ENCODE measurements at regions not wholly inside any gene's neighbourhood (a gene's known extent, or its start where the extent isn't known, plus 50 kb on each side); places are given as distances from the start of the nearest gene placed in this dataset.

DNA sequence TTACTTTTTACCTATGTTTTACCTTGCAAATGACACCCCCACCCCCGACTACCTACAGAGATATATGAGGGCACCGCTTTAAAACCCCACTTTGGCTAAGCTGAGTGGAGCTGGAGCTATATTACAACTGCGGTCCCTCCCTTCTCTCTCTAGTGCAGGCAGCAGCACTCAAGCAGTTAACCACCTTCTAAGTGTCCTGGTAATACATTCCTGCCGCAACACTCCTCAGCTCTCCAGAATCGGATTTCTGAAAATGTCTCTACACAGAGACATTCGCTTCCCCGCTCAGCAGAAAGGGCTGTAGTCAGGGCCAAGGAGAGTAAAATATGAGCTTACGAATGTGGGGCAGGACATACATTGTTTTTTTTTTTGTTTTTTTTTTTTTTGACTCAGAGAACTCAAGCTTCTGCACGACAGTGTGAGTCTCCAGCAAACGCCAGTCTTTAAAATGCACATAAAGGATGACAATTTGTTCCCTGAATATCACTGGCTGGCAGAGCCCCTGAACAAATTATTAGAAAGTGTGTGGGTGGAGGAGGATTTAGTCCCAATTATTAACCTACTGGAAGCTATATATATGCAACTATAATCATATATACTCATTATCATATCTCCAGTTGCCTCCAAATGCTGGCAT lies 287.0 kb upstream of the TET2 start:
- no peak for DNase-seq
- no peak overlapping the region for H3K4me3 ChIP-seq
- no peaks in the 10 kb centered on the region for H3K36me3 ChIP-seq
- no peaks in the 10 kb centered on the region for H3K9me3 ChIP-seq
- H3K27me3 ChIP-seq, result no peaks in the 10 kb centered on the region

DNA sequence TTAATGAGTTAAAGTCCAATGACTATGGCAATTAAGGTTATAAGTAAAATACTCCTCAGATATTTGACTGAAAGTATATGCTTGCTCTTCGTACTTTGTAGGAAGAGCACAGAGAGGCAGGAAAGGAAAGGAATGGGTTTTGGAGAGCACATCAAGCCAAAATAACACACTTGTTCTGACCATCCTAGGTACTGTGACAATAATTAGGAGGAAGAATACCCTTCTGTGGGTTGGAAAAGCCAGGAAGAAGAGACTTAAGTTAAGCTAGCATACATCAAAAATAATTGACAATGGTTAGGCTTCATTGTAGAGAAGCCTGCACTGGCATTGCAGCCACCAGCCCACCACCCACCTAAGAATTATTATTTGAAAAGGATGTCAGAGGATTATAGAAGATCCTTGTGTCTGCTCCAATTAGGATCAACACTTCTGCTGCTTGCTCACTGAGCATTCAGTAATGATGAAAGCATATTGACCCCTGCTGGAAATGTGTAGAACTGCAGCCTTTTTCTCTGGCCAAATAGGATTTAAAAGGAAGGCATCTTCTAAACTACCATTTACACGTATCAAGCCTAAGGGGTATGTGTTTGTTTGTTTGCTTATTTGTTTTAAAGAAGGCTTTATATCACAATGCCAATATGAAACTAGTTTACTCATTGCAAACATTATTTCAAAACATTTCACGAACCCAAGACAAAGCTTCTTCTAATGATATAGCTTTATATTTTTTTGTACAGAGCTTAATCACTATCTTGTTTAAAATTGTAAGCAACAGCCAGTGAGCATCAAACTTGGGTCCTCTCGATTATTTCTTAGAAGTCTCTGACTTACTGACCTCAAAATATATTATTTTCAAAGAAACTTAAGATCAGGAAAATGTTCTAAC lies 286.2 kb upstream of the TET2 start:
- no peaks in the 10 kb centered on the region for H3K9me3 ChIP-seq
- no peak overlapping the region for H3K4me3 ChIP-seq
- H3K27me3 ChIP-seq, result no peaks in the 10 kb centered on the region
- no peaks in the 10 kb centered on the region for H3K36me3 ChIP-seq
- DNase-seq, result peak; percentile 1

DNA sequence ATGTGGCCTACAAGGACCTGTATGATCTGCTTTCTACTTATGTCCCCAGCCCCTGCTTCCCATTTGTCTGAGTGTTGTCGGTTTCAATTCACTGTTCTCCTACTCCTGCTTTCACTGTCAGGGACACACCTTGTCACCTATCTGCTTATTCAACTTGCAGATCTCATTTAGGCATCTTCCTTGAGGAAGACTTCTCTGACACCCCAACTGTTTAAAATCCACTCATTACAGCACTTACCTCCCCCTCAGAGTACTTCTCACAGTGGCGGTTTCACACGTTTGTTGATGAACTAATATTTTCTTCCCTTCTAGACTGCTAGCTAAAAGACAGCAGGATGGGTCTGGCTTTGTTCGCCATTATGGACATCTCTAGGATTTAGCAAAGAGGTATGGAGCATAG lies 279.9 kb upstream of the TET2 start:
- Histone ChIP-seq H3K27me3 (no peaks in the 10 kb centered on the region), H3K9me3 (no peaks in the 10 kb centered on the region), H3K36me3 (no peaks in the 10 kb centered on the region), H3K4me3 (no peak overlapping the region)
- DNase-seq, result no peak

DNA sequence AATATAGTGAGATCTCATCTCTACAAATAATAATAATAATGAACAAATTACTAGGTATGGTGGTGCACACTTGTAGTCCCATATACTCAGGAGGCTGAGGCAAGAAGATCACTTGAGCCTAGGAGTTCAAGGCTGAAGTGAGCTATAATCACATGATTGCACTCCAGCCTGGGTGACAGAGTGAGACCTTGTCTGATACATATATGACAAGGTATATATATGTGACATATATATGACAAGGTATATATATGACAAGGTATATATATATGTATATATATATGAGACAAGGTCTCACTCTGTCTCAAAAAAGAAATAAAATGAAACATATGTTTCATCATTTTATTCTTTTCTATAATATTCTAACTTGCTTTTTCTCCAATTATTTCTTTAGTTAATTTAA lies 278.1 kb upstream of the TET2 start:
- Histone ChIP-seq H3K4me3 (no peak overlapping the region), H3K9me3 (no peaks in the 10 kb centered on the region), H3K36me3 (no peaks in the 10 kb centered on the region), H3K27me3 (no peaks in the 10 kb centered on the region)
- DNase-seq, result no peak

DNA sequence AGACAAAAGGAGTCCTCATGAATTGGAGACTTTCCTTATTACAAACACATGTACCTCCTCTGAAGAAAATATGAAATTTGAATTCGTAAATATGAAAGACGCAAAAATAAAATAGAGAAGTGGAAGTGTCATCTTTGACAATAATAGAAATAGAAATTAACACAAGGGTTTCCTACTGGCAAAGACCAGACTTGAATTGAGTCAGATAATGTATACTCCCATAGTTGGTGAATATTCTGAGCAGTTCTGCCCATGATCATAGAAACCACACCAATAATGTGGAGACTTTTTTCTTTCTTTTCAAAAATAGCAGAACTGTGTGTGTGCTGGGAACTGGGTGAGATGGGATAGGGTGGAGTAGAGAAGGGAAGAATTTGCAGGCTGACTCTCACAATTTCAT lies 277.7 kb upstream of the TET2 start:
- Histone ChIP-seq H3K4me3 (no peak overlapping the region), H3K36me3 (no peaks in the 10 kb centered on the region), H3K9me3 (no peaks in the 10 kb centered on the region), H3K27me3 (no peaks in the 10 kb centered on the region)
- no peak for DNase-seq

DNA sequence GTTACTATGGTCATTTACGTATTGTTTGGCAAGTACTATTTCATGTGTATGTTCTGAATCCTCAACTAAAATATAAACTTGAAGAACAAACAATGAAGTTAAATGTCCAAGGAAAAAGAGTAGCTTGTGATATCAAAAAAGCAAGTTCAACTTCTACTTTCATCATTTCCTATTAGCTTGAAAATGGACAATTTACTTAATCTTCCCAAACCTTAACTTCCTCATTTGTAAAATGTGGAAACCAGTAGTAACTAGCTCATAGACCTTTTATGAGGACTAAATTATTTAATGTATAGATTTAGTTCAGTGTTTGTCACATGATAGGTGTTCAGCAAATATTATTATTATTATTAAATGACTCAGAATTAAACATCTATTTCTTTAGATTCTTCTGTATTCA lies 276.8 kb upstream of the TET2 start:
- no peak for DNase-seq
- Histone ChIP-seq H3K9me3 (no peaks in the 10 kb centered on the region), H3K27me3 (no peaks in the 10 kb centered on the region), H3K36me3 (no peaks in the 10 kb centered on the region), H3K4me3 (no peak overlapping the region)

DNA sequence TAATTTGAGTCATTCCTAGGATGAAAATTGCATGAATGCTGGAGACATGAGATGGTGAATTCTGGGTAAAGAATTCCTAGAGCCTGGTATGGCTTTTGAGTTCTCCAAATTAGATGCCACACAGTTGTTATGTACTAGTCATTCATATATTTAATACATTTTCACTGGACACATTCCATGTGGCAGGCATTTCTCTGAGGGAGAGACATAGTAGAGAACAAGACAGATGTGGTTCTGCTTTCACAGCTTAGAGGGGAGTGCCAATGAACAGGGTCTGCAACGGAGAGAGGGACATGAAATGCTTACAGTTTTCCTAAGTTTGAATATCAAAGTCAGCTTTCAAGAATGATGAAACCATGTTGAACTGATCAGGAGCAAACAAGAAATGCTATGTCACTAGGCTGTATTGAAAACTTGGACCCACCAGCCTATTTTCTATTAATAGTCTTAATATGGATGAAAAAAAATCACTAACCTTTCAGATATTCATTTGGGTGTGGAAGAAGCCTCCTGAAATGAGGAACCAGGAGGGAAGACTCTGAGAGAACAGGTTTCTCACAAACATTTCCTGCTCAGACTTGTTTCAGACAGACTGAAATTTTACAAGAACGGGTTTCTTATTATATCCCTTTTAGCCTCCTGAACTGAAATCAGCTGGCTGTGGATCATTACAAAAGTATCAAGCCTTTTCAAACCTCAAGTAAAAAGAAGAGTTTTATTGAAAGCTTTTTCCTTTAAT lies 276.0 kb upstream of the TET2 start:
- no peaks in the 10 kb centered on the region for H3K36me3 ChIP-seq
- no peak for DNase-seq
- no peak overlapping the region for H3K4me3 ChIP-seq
- H3K27me3 ChIP-seq, result no peaks in the 10 kb centered on the region
- H3K9me3 ChIP-seq, result no peaks in the 10 kb centered on the region

DNA sequence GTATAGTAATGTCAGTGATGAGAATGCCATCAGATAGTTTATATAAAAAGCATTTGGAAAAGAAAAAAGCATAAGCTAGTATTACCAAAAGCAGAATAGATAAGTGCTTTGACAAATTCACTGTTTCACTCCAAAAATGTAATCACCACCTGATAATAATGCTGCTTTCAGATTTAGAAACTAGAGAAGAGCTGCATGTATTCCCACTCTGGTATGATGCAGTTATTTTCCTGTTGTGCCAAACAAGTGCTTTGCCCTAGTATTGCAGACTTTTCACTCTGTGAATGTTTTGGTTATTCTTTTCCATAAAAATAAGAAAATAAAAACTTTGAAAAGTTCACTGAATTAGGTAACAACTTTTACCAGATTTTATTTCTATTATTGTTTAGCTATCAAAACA lies 267.7 kb upstream of the TET2 start:
- no peaks in the 10 kb centered on the region for H3K27me3 ChIP-seq
- H3K4me3 ChIP-seq, result no peak overlapping the region
- no peak for DNase-seq
- H3K9me3 ChIP-seq, result no peaks in the 10 kb centered on the region
- H3K36me3 ChIP-seq, result no peaks in the 10 kb centered on the region

DNA sequence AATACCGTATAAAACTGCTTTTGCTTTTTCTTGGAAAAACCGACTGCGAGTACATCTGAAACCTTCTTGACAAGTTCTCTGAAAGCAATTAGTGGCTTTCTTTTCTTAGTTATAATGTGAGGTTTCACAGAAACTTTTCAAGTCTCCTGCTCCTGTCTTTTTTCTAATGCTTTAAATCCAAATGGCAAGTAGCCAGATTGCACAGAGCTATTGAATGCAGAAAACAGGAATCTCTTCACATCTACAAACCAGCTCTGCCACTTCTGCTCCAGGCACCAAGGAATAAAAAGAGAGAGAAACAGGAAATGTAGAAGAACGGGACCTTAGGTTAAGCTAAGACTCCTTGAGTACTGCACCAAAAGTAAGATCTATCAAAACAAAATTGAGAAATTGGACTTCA lies 267.3 kb upstream of the TET2 start:
- DNase-seq, result no peak
- Histone ChIP-seq H3K36me3 (no peaks in the 10 kb centered on the region), H3K9me3 (no peaks in the 10 kb centered on the region), H3K4me3 (no peak overlapping the region), H3K27me3 (no peaks in the 10 kb centered on the region)

DNA sequence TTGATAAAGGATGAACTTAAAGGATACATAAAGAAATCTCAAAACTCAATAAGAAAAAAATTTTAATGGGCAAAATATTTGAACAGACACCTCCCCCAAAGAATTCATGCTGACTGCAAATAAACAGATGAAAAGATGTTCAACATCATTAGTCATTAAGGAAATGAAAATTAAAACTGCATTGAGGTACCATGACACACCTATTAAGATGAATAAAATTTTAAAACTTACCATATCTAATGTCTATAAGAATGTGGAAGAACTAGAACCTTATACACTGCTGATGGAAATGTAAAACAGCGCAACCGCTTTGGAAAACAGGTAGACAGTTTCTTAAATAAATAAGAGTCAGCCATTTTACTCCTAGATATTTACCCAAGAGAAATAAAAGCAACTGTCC lies 266.8 kb upstream of the TET2 start:
- Histone ChIP-seq H3K9me3 (no peaks in the 10 kb centered on the region), H3K36me3 (no peaks in the 10 kb centered on the region), H3K27me3 (no peaks in the 10 kb centered on the region), H3K4me3 (no peak overlapping the region)
- DNase-seq, result no peak

DNA sequence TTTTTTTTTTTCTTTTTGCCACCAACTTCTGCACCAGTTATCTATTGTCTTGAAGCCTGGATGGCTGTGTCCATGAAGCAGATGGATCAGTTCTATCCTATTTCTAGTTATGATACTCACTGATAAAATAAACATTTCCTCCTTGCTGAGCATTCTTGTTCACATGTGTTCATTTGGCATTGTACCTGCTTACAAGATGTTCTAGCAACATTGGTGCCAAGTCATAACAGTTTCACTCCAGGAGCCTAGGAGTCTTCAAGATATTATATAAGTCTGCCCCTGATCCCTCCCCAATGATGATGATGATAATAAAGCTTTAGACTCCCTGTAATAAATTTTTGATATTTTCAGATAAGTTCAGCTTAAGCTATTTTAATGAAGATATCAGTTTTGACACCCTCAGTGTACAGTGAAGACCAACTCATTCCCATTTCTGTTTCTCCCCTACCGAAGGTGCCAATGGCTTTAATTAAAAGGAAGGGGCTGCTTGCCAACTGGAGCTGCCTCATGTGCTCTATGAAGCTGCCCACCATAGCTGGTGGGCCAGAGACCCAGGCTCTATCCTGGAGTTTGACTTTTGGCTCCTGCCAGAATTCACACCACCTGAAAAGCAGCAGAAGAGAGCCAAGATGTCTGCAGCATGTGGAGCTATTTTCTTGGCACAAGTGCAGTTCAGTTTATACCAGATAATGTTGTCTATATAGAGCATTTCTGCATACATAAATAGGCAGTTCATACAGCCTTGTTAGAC lies 265.4 kb upstream of the TET2 start:
- H3K27me3 ChIP-seq, result no peaks in the 10 kb centered on the region
- H3K4me3 ChIP-seq, result no peak overlapping the region
- H3K9me3 ChIP-seq, result no peaks in the 10 kb centered on the region
- no peak for DNase-seq
- no peaks in the 10 kb centered on the region for H3K36me3 ChIP-seq

DNA sequence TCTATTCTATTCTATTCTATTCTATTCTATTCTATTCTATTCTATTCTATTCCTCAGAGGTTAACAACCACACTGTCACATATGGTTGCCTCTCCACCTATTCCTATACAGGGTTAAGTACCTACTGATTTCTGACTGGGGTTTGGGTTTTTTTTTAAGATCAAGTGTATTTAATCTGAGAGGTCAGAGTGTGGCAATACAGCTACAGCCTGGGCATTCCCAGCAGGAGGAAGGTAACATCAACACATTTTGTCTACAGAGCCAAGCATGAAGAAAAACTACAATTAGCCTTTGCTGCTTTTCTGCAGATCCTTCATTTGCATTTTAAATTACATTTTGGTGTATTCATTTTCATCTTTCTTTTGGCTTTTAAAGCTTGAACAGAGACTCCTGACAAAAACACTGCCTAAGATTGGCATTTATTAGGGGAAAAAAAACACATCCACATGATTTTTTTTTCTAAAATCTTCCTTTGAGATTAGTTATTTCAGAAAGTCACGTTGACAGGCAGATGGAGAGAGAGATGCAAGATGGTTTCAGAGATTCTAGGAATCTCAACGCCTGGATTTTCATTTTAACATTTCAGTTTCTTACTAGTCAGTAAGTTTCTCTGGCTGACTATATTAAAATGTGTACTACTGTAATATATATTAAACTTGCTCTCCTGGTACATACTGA lies 255.9 kb upstream of the TET2 start:
- no peak for DNase-seq
- H3K4me3 ChIP-seq, result no peak overlapping the region
- no peaks in the 10 kb centered on the region for H3K36me3 ChIP-seq
- no peaks in the 10 kb centered on the region for H3K9me3 ChIP-seq
- H3K27me3 ChIP-seq, result no peaks in the 10 kb centered on the region

DNA sequence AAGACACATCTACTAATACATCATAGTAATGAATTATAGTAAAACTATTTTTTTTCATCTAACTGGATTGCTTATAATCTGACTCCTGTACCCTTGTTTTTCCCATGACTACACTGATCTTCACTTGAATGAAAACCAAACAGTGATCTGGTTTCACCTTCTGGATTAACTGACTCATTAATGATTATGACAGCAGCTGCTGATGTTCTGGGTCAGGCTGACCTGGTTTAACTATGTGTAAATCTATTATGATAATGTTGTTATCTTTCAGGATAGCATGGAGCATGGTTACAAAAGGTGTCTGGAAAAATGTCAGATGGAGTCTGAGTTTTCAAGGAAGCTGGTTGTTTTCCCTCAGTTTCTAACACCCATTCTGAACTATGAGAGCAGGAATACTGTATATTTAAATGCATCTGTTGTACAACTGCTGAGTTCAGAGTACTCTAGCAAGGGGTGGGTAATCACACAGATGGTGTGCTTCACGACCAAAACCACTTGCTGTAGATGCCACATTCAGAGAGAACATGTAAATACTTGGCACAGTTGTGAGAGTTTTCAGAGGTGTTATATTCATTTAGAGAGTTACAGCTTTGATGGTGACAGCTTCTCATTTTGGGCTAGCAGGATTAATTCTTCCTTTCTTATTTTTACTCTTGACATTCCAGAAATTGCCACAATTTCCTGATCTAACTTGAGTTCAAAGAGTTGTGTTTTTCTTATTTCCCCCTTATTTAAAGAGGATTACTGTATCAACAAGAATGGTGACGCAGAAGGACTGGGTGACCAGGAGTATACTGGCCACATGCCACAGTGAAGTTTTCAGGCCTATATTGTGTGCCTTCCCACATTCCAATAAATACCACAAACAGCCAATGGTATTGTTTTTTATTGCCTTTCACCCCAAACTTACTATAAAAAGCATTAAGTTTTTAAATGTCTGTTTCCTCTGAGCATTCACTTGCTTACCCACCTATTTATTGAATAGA lies 249.7 kb upstream of the TET2 start:
- Histone ChIP-seq H3K36me3 (no peaks in the 10 kb centered on the region), H3K9me3 (no peaks in the 10 kb centered on the region), H3K4me3 (no peak overlapping the region), H3K27me3 (no peaks in the 10 kb centered on the region)
- no peak for DNase-seq

DNA sequence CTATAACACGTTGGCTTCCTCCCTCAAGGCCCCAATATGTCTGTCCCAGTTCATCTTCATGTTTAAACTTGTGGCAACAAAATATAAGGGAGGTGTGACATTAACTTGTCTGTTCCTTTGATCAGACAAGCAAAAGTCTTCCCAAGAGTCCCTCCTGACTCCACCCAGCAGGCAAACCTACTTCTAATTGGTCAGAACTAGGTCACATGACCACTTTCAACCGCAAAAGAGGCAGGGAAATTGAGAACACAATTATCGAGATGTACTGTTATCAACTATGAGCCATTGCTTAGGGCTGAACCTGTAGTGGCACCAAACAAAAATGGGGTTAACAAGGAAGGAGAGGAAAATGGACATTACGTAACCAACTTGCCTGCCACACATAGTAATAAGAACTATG lies 246.8 kb upstream of the TET2 start:
- no peaks in the 10 kb centered on the region for H3K36me3 ChIP-seq
- H3K27me3 ChIP-seq, result no peaks in the 10 kb centered on the region
- no peaks in the 10 kb centered on the region for H3K9me3 ChIP-seq
- no peak overlapping the region for H3K4me3 ChIP-seq
- DNase-seq, result no peak

DNA sequence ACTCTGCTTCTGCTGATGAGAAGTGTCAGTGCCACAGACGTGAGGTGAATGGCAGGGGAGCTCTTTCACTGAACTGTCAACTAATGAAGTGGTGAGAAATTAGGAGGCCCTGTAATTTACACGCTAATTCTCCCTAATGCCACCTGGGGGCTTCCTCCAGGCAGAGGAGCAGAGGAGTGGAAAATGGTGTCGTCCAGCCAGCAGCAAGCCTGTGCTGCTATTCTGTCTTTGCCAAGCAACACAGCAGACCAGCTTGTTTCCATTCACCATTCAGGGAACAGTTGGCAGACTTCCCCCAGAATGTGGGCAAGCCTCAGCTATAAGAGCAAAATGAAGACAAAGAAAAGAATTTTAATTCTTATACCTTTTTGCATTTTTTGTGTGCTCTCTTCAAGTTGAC lies 245.2 kb upstream of the TET2 start:
- H3K27me3 ChIP-seq, result no peaks in the 10 kb centered on the region
- no peak overlapping the region for H3K4me3 ChIP-seq
- H3K36me3 ChIP-seq, result no peaks in the 10 kb centered on the region
- peak; percentile 15 for DNase-seq
- H3K9me3 ChIP-seq, result no peaks in the 10 kb centered on the region

Data from MG63 (cell line).